ENCODE measurements at regions not wholly inside any gene's neighbourhood (a gene's known extent, or its start where the extent isn't known, plus 50 kb on each side); places are given as distances from the start of the nearest gene placed in this dataset.

DNA sequence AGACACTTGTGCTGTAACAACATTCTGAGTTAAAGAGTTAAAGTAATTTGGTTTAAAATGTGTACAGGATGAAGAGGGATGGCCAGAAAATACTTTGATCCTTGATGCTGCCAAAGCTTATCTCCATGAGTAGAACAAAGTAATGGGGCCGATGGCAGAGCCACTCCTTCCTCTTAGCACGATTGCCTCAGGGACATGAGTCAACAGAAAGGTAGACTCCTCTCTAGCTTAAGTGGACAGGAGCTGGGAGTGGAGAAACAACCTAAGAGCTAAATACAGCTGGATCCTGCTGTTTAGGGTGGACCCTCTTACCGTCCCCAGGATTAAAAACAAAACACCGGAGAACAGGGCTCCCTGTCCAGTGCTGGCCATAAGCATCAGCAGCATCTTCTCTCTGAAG, 267.3 kb downstream of the IRX1 start:
- no peaks in the 10 kb centered on the region for H3K27me3 ChIP-seq (replicated peaks; ENCODE audit: insufficient read depth, low read length)
- no peak overlapping the region for H3K27ac ChIP-seq (ENCODE audit: low read length)
- no peaks in the 10 kb centered on the region for H4K20me1 ChIP-seq (ENCODE audit: insufficient read depth, low read length)
- H3K9me3 ChIP-seq (replicated peaks; ENCODE audit: insufficient read depth, low read length) = no peaks in the 10 kb centered on the region
- TF ChIP-seq EZH2phosphoT487 (IDR thresholded peaks at IDR 0.05; ENCODE audit: low read length) (no peak), EZH2 (optimal IDR thresholded peaks at IDR 0.05; ENCODE audit: low read depth, low read length) (no peak)
- TF ChIP-seq, protein P1, sequence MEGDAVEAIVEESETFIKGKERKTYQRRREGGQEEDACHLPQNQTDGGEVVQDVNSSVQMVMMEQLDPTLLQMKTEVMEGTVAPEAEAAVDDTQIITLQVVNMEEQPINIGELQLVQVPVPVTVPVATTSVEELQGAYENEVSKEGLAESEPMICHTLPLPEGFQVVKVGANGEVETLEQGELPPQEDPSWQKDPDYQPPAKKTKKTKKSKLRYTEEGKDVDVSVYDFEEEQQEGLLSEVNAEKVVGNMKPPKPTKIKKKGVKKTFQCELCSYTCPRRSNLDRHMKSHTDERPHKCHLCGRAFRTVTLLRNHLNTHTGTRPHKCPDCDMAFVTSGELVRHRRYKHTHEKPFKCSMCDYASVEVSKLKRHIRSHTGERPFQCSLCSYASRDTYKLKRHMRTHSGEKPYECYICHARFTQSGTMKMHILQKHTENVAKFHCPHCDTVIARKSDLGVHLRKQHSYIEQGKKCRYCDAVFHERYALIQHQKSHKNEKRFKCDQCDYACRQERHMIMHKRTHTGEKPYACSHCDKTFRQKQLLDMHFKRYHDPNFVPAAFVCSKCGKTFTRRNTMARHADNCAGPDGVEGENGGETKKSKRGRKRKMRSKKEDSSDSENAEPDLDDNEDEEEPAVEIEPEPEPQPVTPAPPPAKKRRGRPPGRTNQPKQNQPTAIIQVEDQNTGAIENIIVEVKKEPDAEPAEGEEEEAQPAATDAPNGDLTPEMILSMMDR (IDR thresholded peaks at IDR 0.05; ENCODE audit: low read length) = no peak
- H3K36me3 ChIP-seq (replicated peaks; ENCODE audit: insufficient read depth, low read length) = no peaks in the 10 kb centered on the region
- DNase-seq = no peak
- no peak overlapping the region for H2AFZ ChIP-seq (ENCODE audit: low read length)
- no peaks in the 10 kb centered on the region for H3K79me2 ChIP-seq (ENCODE audit: low read length)
- H3K4me1 ChIP-seq (ENCODE audit: low read length) = no peaks in the 10 kb centered on the region
- H3K9me2 ChIP-seq (replicated peaks; ENCODE audit: insufficient read depth, low read length) = no peaks in the 10 kb centered on the region
- no peak overlapping the region for H3K4me2 ChIP-seq (ENCODE audit: low read depth, low read length)
- no peak overlapping the region for H3K9ac ChIP-seq (ENCODE audit: low read length)
- no peak overlapping the region for H3K4me3 ChIP-seq (ENCODE audit: low read length)
- H3F3A ChIP-seq (ENCODE audit: insufficient read depth, low read length) = no peaks in the 10 kb centered on the region

DNA sequence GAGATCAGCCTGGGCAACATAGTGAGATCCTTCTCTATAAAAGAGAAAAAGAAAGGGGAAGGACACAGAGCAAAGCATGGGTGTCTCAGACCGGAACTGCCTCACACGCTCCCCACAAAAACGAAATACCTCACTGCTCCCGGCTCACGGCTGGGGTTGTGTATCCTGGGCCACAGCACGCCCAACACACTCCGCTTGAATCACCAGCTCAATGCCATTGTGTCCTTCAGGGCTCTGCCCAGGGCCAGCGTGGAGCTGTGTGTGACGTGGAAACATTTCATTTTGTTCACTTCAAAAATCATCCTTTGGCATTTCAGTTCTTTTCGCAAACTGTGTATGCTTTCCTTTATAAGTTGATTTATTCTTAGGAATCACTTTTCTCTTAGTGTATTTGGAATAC, 279.5 kb downstream of the IRX1 start:
- Histone ChIP-seq H4K20me1 (ENCODE audit: insufficient read depth, low read length) (no peaks in the 10 kb centered on the region), H3F3A (ENCODE audit: insufficient read depth, low read length) (no peaks in the 10 kb centered on the region), H3K4me1 (ENCODE audit: low read length) (no peaks in the 10 kb centered on the region), H3K4me2 (ENCODE audit: low read depth, low read length) (no peak overlapping the region), H3K9ac (ENCODE audit: low read length) (no peak overlapping the region), H3K27ac (ENCODE audit: low read length) (no peak overlapping the region), H3K4me3 (ENCODE audit: low read length) (no peak overlapping the region), H3K79me2 (ENCODE audit: low read length) (no peaks in the 10 kb centered on the region), H3K36me3 (replicated peaks; ENCODE audit: insufficient read depth, low read length) (no peaks in the 10 kb centered on the region), H3K9me2 (replicated peaks; ENCODE audit: insufficient read depth, low read length) (no peaks in the 10 kb centered on the region), H3K27me3 (replicated peaks; ENCODE audit: insufficient read depth, low read length) (no peaks in the 10 kb centered on the region), H3K9me3 (replicated peaks; ENCODE audit: insufficient read depth, low read length) (no peaks in the 10 kb centered on the region), H2AFZ (ENCODE audit: low read length) (no peak overlapping the region)
- TF ChIP-seq EZH2phosphoT487 (IDR thresholded peaks at IDR 0.05; ENCODE audit: low read length) = no peak
- TF ChIP-seq EZH2 (optimal IDR thresholded peaks at IDR 0.05; ENCODE audit: low read depth, low read length) = no peak
- TF ChIP-seq, protein P1 (IDR thresholded peaks at IDR 0.05; ENCODE audit: low read length) = no peak
- DNase-seq = no peak

DNA sequence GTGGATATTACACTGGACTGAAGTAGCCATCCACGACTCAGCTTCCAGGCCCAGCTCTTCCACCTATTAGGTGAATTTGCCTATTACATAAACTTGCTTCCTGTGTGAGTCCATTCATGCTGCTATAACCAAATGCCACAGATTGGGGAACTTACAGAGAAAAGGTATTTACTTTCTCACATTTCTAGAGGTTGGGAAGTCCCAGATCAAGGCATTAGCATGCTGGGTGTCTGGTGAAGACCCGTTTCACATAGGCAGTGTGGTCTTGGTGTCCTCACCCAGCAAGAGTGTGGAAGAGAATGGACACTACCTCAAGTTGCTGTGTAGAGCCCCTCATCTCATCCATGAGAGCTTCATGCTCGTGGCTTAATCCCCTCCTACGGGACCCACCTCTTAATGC, 282.6 kb downstream of the IRX1 start:
- no peak overlapping the region for H2AFZ ChIP-seq (ENCODE audit: low read length)
- no peaks in the 10 kb centered on the region for H3K9me3 ChIP-seq (replicated peaks; ENCODE audit: insufficient read depth, low read length)
- H3F3A ChIP-seq (ENCODE audit: insufficient read depth, low read length) = no peaks in the 10 kb centered on the region
- H3K36me3 ChIP-seq (replicated peaks; ENCODE audit: insufficient read depth, low read length) = no peaks in the 10 kb centered on the region
- no peak overlapping the region for H3K4me3 ChIP-seq (ENCODE audit: low read length)
- DNase-seq = no peak
- H4K20me1 ChIP-seq (ENCODE audit: insufficient read depth, low read length) = no peaks in the 10 kb centered on the region
- H3K9me2 ChIP-seq (replicated peaks; ENCODE audit: insufficient read depth, low read length) = no peaks in the 10 kb centered on the region
- H3K9ac ChIP-seq (ENCODE audit: low read length) = no peak overlapping the region
- TF ChIP-seq EZH2phosphoT487 (IDR thresholded peaks at IDR 0.05; ENCODE audit: low read length) (no peak), EZH2 (optimal IDR thresholded peaks at IDR 0.05; ENCODE audit: low read depth, low read length) (no peak)
- TF ChIP-seq, protein P1 (IDR thresholded peaks at IDR 0.05; ENCODE audit: low read length) = no peak
- H3K4me2 ChIP-seq (ENCODE audit: low read depth, low read length) = no peak overlapping the region
- no peak overlapping the region for H3K27ac ChIP-seq (ENCODE audit: low read length)
- H3K79me2 ChIP-seq (ENCODE audit: low read length) = no peaks in the 10 kb centered on the region
- H3K4me1 ChIP-seq (ENCODE audit: low read length) = no peaks in the 10 kb centered on the region
- no peaks in the 10 kb centered on the region for H3K27me3 ChIP-seq (replicated peaks; ENCODE audit: insufficient read depth, low read length)

All from MM.1S (cell line).